Astrocyte of the spinal cord (primary cell): ENCODE measurements at regions not wholly inside any gene's neighbourhood (a gene's known extent, or its start where the extent isn't known, plus 50 kb on each side); places are given as distances from the start of the nearest gene placed in this dataset.

Experiments used
- DNase-seq: peaks from one replicate; pipeline ENCODE4 v3.0.0; 2011; ENCODE audit warnings: low read depth, low spot score
- H3K4me3 ChIP-seq: 2 replicates; pipeline ENCODE4 v1.5.1; 2011; ENCODE audit warnings: low read depth, mild to moderate bottlenecking, low read length, moderate library complexity
- in situ Hi-C: cut with HindIII; loops from 2 replicates; pipeline ENCODE4 v1.10.0; 2017; ENCODE audit warnings: low sequenced_read_pairs
- TF ChIP-seq, protein P1 (sequence below): IDR thresholded peaks from 2 replicates; pipeline ENCODE4 v1.5.1; 2012; ENCODE audit warnings: low read depth, mild to moderate bottlenecking, low read length, inconsistent platforms

GRCh38 chr12:83985084-83985483, 927.5 kb downstream of the SLC6A15 start:
- no peak for DNase-seq
- in situ Hi-C loops = no loop called here
- TF ChIP-seq, protein P1, sequence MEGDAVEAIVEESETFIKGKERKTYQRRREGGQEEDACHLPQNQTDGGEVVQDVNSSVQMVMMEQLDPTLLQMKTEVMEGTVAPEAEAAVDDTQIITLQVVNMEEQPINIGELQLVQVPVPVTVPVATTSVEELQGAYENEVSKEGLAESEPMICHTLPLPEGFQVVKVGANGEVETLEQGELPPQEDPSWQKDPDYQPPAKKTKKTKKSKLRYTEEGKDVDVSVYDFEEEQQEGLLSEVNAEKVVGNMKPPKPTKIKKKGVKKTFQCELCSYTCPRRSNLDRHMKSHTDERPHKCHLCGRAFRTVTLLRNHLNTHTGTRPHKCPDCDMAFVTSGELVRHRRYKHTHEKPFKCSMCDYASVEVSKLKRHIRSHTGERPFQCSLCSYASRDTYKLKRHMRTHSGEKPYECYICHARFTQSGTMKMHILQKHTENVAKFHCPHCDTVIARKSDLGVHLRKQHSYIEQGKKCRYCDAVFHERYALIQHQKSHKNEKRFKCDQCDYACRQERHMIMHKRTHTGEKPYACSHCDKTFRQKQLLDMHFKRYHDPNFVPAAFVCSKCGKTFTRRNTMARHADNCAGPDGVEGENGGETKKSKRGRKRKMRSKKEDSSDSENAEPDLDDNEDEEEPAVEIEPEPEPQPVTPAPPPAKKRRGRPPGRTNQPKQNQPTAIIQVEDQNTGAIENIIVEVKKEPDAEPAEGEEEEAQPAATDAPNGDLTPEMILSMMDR = no peak

DNA sequence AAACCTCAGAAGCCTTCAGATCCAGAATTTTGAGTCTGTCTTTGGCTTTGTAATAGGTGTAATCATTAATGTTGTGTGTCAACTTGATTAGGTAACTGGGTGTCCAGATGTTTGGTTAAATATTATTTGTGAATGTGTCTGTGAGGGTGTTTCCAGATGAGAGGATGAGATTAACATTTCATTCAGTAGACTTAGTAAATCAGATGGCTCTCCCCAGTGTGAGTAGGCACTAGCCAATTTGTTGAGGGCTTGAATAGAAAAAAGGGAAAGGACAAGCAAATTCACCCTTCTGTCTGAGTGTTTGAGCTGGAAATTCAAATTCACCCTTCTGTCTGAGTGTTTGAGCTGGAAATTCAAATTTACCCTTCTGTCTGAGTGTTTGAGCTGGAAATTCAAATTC, 932.2 kb downstream of the SLC6A15 start:
- in situ Hi-C loops = no loop called here
- TF ChIP-seq, protein P1 = no peak
- no peak overlapping the region for H3K4me3 ChIP-seq
- DNase-seq = no peak

More at GRCh38 chr12:83985084-83985483, 927.5 kb downstream of the SLC6A15 start:
- no peak overlapping the region for H3K4me3 ChIP-seq

DNA sequence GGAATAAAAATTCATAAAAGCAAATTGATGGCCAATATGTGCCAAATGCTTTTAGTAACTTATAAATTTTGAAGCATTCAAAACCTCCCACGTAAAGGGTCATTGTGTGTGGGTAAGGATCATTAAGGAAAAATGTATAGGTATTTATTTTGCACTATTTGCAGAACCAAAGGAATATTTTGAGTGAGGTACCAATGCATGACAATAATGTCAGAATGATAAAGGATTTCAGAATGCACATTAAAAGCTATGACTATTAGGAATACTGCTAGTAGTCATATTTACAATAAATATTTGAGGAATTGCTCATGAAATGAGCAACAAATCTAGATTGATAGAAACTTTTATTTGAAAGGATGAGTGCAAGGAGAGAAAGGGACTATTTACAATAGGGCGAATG, 932.8 kb downstream of the SLC6A15 start:
- in situ Hi-C loops = no loop called here
- TF ChIP-seq, protein P1 = no peak
- H3K4me3 ChIP-seq = no peak overlapping the region
- DNase-seq = no peak

- in situ Hi-C loops = no loop called here
- no peak for DNase-seq
- TF ChIP-seq, protein P1 = no peak
- H3K4me3 ChIP-seq = no peak overlapping the region
These were observed 940.8 kb downstream of the SLC6A15 start for GRCh38 chr12:83971781-83972180.

DNA sequence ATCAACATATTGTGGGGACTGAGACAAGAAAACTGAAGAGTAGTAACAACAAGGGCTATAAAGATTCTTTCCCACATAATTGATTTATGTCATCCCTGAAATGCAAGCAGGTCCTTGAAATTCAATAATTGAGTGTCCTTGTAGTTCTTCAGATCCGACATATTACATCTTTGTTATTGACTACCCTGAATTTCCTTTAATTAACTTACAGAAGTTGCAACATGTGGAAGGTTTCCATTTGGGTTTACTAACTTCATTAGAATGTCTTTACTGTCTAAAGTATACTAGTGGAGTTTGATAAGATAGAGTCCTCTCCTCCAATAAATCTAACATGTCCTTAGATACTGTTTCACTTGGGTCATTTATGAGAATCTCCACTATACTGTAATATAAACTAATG, 951.8 kb downstream of the SLC6A15 start:
- TF ChIP-seq, protein P1 = no peak
- in situ Hi-C loops = no loop called here
- no peak overlapping the region for H3K4me3 ChIP-seq
- no peak for DNase-seq

- DNase-seq = no peak
- TF ChIP-seq, protein P1 = no peak
- H3K4me3 ChIP-seq = no peak overlapping the region
- in situ Hi-C loops = no loop called here
These were observed 953.6 kb downstream of the SLC6A15 start for GRCh38 chr12:83958997-83959396.

- no peak overlapping the region for H3K4me3 ChIP-seq
- in situ Hi-C loops = no loop called here
- no peak for DNase-seq
- TF ChIP-seq, protein P1 = peak; percentile 31
These were observed 957.5 kb downstream of the SLC6A15 start for GRCh38 chr12:83954956-83955601.
